Heart left ventricle (tissue), 13 donors: ENCODE measurements at regions not wholly inside any gene's neighbourhood (a gene's known extent, or its start where the extent isn't known, plus 50 kb on each side); places are given as distances from the start of the nearest gene placed in this dataset.
"Not testable (repeated sequence)": the region's sequence is repeated elsewhere in the genome, so short reads cannot be mapped to it uniquely, and the experiment has no call there.

ENCODE experiments used
- CTCF ChIP-seq, 12 donors: fragments of 200-600 bp; sonication (generic) in 4 of 12; IDR thresholded peaks; one replicate each; pipeline versions ENCODE4 v1.5.0 to v1.8.0; 2018 to 2022; ENCODE audit warnings: antibody characterized with exemption in 12 of 12, mild to moderate bottlenecking in 5 of 12
- POLR2A ChIP-seq, 2 donors: fragments of 450-650 bp; IDR thresholded peaks; one replicate each; pipeline ENCODE4 v1.6.1; 2017; ENCODE audit warnings: antibody characterized with exemption in 2 of 2, mild to moderate bottlenecking in 2 of 2, moderate library complexity in 2 of 2
- donor health status: ischemic (EF 13 %, LVEDD 7.1; RV severe dilation, severe dysfunction).
- donor health status: DM: no; HTN: yes; CAD: no.
- donor health status: DM: no; HTN: no; CAD: no.
- donor health status: ischemic (EF 25% LVEDD 6.9; RV normal size, moderate dysfunction).
- donor health status: ischemic (EF 25% LVEDD 5.7; RV mildly dilated, moderate dysfunction).
- donor health status: ischemic (EF 35%, LVEDD 5.7; RV mildly dilated, moderate dysfunction).
- donor health status: nonischemic (EF 11% LVEDD 7.7; RV severe dilation, severe dysfunction).
- donor health status: DM: yes; HTN: yes; CAD: no.
- donor health status: PGD.
- donor health status: ischemic (EF 29% LVEDD 5.4; RV normal size, mild dysfunction).
- donor health status: nonischemic (EF 23%, LVEDD 6.1; RV moderate dilation, normal function).

- TF ChIP-seq CTCF, POLR2A (IDR thresholded peaks at IDR 0.05): not testable (repeated sequence)
Observed at GRCh38 chr20:28591680-28592079, 2665.8 kb upstream of the DEFB115 start.
